Peyer's patch (tissue), 4 donors: ENCODE measurements at regions not wholly inside any gene's neighbourhood (a gene's known extent, or its start where the extent isn't known, plus 50 kb on each side); places are given as distances from the start of the nearest gene placed in this dataset.

Experiments used
- CTCF ChIP-seq, 6 experiments: fragments of 450-650 bp in 4 of 6; fragments of 200-600 bp in 2 of 6; sonication (generic) in 1 of 6; IDR thresholded peaks; one replicate each; pipeline ENCODE4 v1.5.1; 2017 to 2019; ENCODE audit warnings: antibody characterized with exemption in 6 of 6, mild to moderate bottlenecking in 3 of 6, moderate library complexity in 1 of 6
- POLR2A ChIP-seq, 2 donors: fragments of 450-650 bp; IDR thresholded peaks; one replicate each; pipeline ENCODE4 v1.5.1; 2017; ENCODE audit warnings: antibody characterized with exemption in 2 of 2, mild to moderate bottlenecking in 2 of 2, moderate library complexity in 2 of 2

DNA sequence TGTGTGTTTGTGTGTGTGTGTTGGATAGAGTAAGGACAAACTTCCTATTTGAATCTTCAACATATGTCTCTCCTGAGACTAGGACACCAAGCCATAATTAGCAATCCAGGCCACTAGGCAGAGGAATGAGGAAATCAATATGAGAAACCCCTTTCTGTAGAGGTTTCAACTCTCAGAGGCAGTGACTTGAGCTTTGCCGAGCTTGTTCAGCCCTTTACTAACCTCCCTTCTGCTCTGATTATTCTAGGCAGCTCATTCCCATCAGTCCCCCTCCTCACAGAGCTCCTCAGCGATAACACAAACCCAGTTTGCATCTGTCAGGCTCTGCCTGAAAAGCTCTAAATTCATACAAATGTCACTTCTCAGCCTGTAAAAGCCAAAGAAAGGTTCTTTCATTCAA lies 1030.3 kb downstream of the CDH8 start:
- TF ChIP-seq CTCF (IDR thresholded peaks at IDR 0.05) (no peak), POLR2A (IDR thresholded peaks at IDR 0.05) (no peak)
